ENCODE measurements at regions not wholly inside any gene's neighbourhood (a gene's known extent, or its start where the extent isn't known, plus 50 kb on each side); places are given as distances from the start of the nearest gene placed in this dataset.

- DNase-seq (ENCODE audit: low read depth) = no peak
- TF ChIP-seq, protein P1, sequence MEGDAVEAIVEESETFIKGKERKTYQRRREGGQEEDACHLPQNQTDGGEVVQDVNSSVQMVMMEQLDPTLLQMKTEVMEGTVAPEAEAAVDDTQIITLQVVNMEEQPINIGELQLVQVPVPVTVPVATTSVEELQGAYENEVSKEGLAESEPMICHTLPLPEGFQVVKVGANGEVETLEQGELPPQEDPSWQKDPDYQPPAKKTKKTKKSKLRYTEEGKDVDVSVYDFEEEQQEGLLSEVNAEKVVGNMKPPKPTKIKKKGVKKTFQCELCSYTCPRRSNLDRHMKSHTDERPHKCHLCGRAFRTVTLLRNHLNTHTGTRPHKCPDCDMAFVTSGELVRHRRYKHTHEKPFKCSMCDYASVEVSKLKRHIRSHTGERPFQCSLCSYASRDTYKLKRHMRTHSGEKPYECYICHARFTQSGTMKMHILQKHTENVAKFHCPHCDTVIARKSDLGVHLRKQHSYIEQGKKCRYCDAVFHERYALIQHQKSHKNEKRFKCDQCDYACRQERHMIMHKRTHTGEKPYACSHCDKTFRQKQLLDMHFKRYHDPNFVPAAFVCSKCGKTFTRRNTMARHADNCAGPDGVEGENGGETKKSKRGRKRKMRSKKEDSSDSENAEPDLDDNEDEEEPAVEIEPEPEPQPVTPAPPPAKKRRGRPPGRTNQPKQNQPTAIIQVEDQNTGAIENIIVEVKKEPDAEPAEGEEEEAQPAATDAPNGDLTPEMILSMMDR (conservative IDR thresholded peaks at IDR 0.05; ENCODE audit: low read depth, low read length) = no peak
- H3K4me3 ChIP-seq (ENCODE audit: low read depth, low read length) = no peak overlapping the region
Measured at GRCh38 chr2:147530033-147530432, 314.8 kb upstream of the ACVR2A start.

DNA sequence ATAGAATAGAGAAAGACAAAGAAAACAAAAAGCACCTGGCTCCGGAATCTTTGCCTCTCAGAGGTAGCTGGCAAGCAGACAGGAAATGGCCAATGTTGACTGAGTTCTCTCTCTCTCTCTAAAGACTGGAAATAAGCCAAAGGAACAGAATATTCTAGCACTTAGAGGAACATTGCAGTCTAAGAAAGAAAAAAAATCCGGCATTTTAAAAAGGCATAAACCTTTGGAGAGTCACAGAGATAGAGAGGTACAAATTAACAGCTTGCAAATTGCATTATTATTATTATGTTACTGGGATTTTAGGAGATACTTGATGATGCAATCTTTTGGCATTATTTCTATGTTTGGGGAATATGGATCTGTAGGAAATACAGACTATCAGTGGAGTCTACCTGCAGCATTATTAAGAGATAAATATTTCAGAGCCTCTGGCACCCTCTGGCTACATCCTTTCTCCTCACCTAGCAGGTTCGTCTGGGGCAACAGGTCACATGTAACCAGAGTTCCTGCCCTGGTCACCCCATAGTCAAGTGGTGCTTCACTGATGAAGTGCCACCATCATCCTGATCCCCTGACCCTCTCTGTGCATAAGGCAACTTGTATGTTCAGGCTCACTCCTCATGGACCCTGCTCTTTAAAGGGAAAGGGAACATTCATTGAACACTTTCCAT, 318.9 kb upstream of the ACVR2A start:
- DNase-seq (ENCODE audit: low read depth) = no peak
- H3K4me3 ChIP-seq (ENCODE audit: low read depth, low read length) = no peak overlapping the region
- TF ChIP-seq, protein P1 (conservative IDR thresholded peaks at IDR 0.05; ENCODE audit: low read depth, low read length) = no peak

GRCh38 chr2:147524912-147525311, 319.9 kb upstream of the ACVR2A start:
- no peak for DNase-seq (ENCODE audit: low read depth)
- no peak overlapping the region for H3K4me3 ChIP-seq (ENCODE audit: low read depth, low read length)
- TF ChIP-seq, protein P1 (conservative IDR thresholded peaks at IDR 0.05; ENCODE audit: low read depth, low read length) = no peak

DNA sequence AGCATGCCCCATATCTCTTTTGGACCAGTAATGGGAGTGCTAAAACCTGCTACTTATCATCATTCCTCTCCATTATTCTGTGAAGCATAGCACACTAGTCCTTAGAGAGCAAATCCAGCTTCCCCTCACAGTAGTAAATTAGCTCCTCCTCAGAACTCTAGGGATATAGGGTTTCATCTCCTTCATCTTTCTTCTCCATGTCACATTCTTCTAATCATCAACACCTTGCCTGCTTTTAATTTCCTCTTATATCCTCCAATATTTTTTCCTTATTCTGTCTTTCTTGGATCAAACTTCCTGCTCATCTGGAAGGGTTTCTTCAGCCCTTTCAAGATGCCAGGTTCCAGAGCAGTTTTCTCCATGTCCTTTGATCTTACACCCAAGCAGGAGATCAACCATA, 321.4 kb upstream of the ACVR2A start:
- TF ChIP-seq, protein P1 (conservative IDR thresholded peaks at IDR 0.05; ENCODE audit: low read depth, low read length) = no peak
- no peak for DNase-seq (ENCODE audit: low read depth)
- no peak overlapping the region for H3K4me3 ChIP-seq (ENCODE audit: low read depth, low read length)

DNA sequence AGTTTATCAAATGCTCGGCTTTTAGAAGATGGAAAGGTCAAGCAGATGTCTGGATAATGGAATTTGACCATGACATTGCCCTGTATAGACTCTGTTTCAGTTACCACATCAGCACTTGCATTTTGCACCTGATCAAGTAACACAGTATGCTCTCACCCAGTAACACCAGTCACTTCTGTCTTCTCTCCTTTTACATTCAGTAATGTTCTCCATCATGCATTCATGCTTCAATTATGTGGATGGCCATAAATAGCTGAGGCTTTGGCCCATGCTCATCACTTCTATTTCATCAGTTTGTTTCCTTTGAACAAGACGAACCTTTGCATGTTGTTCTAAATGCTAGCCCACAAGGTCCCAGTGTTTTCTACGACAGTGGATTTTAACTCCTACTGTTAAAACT, 322.9 kb upstream of the ACVR2A start:
- DNase-seq (ENCODE audit: low read depth) = no peak
- H3K4me3 ChIP-seq (ENCODE audit: low read depth, low read length) = no peak overlapping the region
- TF ChIP-seq, protein P1 (conservative IDR thresholded peaks at IDR 0.05; ENCODE audit: low read depth, low read length) = no peak

GRCh38 chr2:147520817-147521216, 324.0 kb upstream of the ACVR2A start:
- H3K4me3 ChIP-seq (ENCODE audit: low read depth, low read length) = no peak overlapping the region
- TF ChIP-seq, protein P1 (conservative IDR thresholded peaks at IDR 0.05; ENCODE audit: low read depth, low read length) = no peak
- DNase-seq (ENCODE audit: low read depth) = no peak

DNA sequence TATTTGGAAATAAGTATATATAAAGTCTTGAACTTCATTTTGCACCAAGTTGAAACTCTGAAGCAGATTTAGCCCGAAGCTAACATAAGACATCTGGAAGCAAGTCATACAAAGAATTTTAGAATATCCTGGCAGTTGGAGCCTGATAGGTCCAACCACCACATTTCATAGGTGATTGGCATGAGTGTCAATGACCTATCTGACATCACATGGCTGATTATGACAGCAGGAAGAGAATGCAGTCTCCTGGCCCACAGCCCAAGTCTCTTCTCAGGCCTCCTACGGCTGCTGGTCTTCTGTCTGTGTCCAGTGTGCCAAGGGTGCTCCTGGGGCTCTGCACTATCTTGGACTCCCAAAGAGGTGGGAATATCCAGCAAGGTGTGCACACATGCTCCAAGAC, 325.7 kb upstream of the ACVR2A start:
- TF ChIP-seq, protein P1 (conservative IDR thresholded peaks at IDR 0.05; ENCODE audit: low read depth, low read length) = no peak
- no peak for DNase-seq (ENCODE audit: low read depth)
- H3K4me3 ChIP-seq (ENCODE audit: low read depth, low read length) = no peak overlapping the region
